ENCODE measurements at regions not wholly inside any gene's neighbourhood (a gene's known extent, or its start where the extent isn't known, plus 50 kb on each side); places are given as distances from the start of the nearest gene placed in this dataset.

- TF ChIP-seq FOSL1 (IDR thresholded peaks at IDR 0.05; ENCODE audit: low read depth) (no peak), SIN3A (IDR thresholded peaks at IDR 0.05; ENCODE audit: low read depth) (no peak), EZH2phosphoT487 (IDR thresholded peaks at IDR 0.05; ENCODE audit: borderline replicate concordance) (no peak), CTCF (IDR thresholded peaks at IDR 0.05 in 2 of 3, conservative IDR thresholded peaks at IDR 0.05 in 1 of 3; ENCODE audit: borderline replicate concordance in 1 of 3, insufficient read depth in 1 of 3, low read depth in 2 of 3, low read length in 2 of 3) (no peak), POLR2AphosphoS5 (IDR thresholded peaks at IDR 0.05; ENCODE audit: low read depth, low read length) (no peak), EZH2 (IDR thresholded peaks at IDR 0.05) (no peak), SRF (IDR thresholded peaks at IDR 0.05; ENCODE audit: low read depth) (no peak), MAX (IDR thresholded peaks at IDR 0.05) (no peak), POLR2A (IDR thresholded peaks at IDR 0.05; ENCODE audit: borderline replicate concordance, extremely low read depth, insufficient read depth, insufficient read length) (no peak), ELF1 (IDR thresholded peaks at IDR 0.05; ENCODE audit: borderline replicate concordance, low read depth) (no peak), ZNF274 (IDR thresholded peaks at IDR 0.05; ENCODE audit: low read depth, low read length) (no peak), YY1 (IDR thresholded peaks at IDR 0.05; ENCODE audit: extremely low read depth, insufficient replicate concordance, low read depth, low read length) (no peak)
Measured at GRCh38 chr10:117666166-117666565, 123.6 kb downstream of the EMX2 start.
